SK-N-SH (cell line): ENCODE measurements at regions not wholly inside any gene's neighbourhood (a gene's known extent, or its start where the extent isn't known, plus 50 kb on each side); places are given as distances from the start of the nearest gene placed in this dataset.

Experiments used
- CTCF ChIA-PET: fragments of 300-600, 350-600 bp; formaldehyde crosslinking; extraction: SDS; loops from one replicate; lab custom pipeline; 2021; lab: Yijun Ruan, JAX
- POLR2A ChIA-PET: fragments of 350-600 bp; sonication (Branson Sonifier 250); formaldehyde crosslinking; extraction: SDS; loops from one replicate; lab custom pipeline; 2020; ENCODE audit warnings: antibody characterized with exemption, inconsistent platforms; lab: Yijun Ruan, JAX
- DNase-seq: peaks from one replicate; pipeline ENCODE4 v3.0.0; 2012
- H2AFZ ChIP-seq: fragments of 200-600 bp; sonication (generic); 2 replicates; pipeline ENCODE4 v1.8.1; 2016; ENCODE audit warnings: antibody characterized with exemption, mild to moderate bottlenecking, low read depth
- H3F3A ChIP-seq: fragments of 200-600 bp; sonication (generic); replicated peaks from 2 replicates; pipeline ENCODE3; 2016; ENCODE audit warnings: antibody characterized with exemption, mild to moderate bottlenecking; ENCODE audit not compliant: insufficient read depth
- H3K27ac ChIP-seq, 2 experiments: fragments of 200-500 bp in 1 of 2; fragments of 200-600 bp in 1 of 2; sonication (Bioruptor generic) in 1 of 2; sonication (generic), shearing (Covaris generic) in 1 of 2; 2 replicates each; pipeline versions ENCODE4 v1.5.1 to v1.6.1; 2014 to 2016; ENCODE audit warnings: low read depth in 2 of 2, inconsistent platforms in 1 of 2, low read length in 1 of 2, mild to moderate bottlenecking in 1 of 2, mixed read lengths in 1 of 2
- H3K27me3 ChIP-seq: fragments of 200-600 bp; sonication (generic), shearing (Covaris generic); 2 replicates; pipeline ENCODE4 v1.6.1; 2016; ENCODE audit warnings: mixed run types; ENCODE audit not compliant: insufficient read depth
- H3K36me3 ChIP-seq, 2 experiments: fragments of 200-500 bp in 1 of 2; fragments of 200-600 bp in 1 of 2; sonication (Bioruptor generic) in 1 of 2; sonication (generic) in 1 of 2; replicated peaks in 1 of 2; 2 replicates each; pipeline versions ENCODE3 to v1.5.1; 2014 to 2016; ENCODE audit warnings: low read length in 1 of 2, mild to moderate bottlenecking in 1 of 2; ENCODE audit not compliant: insufficient read depth in 2 of 2, control insufficient read depth in 1 of 2
- H3K4me1 ChIP-seq, 2 experiments: fragments of 200-500 bp in 1 of 2; fragments of 200-600 bp in 1 of 2; sonication (Bioruptor generic) in 1 of 2; sonication (generic), shearing (Covaris generic) in 1 of 2; 2 replicates each; pipeline versions ENCODE4 v1.5.1 to v1.6.1; 2014 to 2016; ENCODE audit warnings: low read depth in 1 of 2, low read length in 1 of 2, mixed run types in 1 of 2; ENCODE audit not compliant: insufficient read depth in 2 of 2, control insufficient read depth in 1 of 2
- H3K4me2 ChIP-seq: fragments of 200-600 bp; sonication (generic), shearing (Covaris generic); 2 replicates; pipeline ENCODE4 v1.6.1; 2017; ENCODE audit warnings: mixed run types
- H3K4me3 ChIP-seq, 2 experiments: fragments of 200-500 bp in 1 of 2; fragments of 200-600 bp in 1 of 2; sonication (Bioruptor generic) in 1 of 2; sonication (generic), shearing (Covaris generic) in 1 of 2; 2 replicates each; pipeline versions ENCODE4 v1.5.1 to v1.8.1; 2014 to 2016; ENCODE audit warnings: low read depth in 2 of 2, inconsistent platforms in 1 of 2, low read length in 1 of 2, mild to moderate bottlenecking in 1 of 2, mixed read lengths in 1 of 2, moderate library complexity in 1 of 2
- H3K79me2 ChIP-seq: fragments of 200-600 bp; sonication (generic); 2 replicates; pipeline ENCODE4 v1.8.1; 2017; ENCODE audit warnings: mild to moderate bottlenecking; ENCODE audit not compliant: insufficient read depth
- H3K9ac ChIP-seq: fragments of 200-600 bp; sonication (generic); 2 replicates; pipeline ENCODE4 v1.6.1; 2017; ENCODE audit warnings: mixed run types
- H3K9me2 ChIP-seq: fragments of 200-600 bp; sonication (generic); 2 replicates; pipeline ENCODE4 v1.6.1; 2017; ENCODE audit warnings: mixed run types
- H3K9me3 ChIP-seq: fragments of 200-600 bp; sonication (generic); 2 replicates; pipeline ENCODE4 v1.6.1; 2017; ENCODE audit warnings: mixed run types, mild to moderate bottlenecking, moderate library complexity
- H4K20me1 ChIP-seq: fragments of 200-600 bp; sonication (generic); 2 replicates; pipeline ENCODE4 v1.6.1; 2017; ENCODE audit warnings: mild to moderate bottlenecking, mixed run types; ENCODE audit not compliant: insufficient read depth
- ELF1 ChIP-seq: IDR thresholded peaks from 2 replicates; pipeline ENCODE4 v1.4.0; 2012
- EP300 ChIP-seq, 2 experiments: IDR thresholded peaks; 2 replicates each; pipeline versions ENCODE4 v1.4.0 to v1.6.1; 2012; ENCODE audit warnings: borderline replicate concordance in 1 of 2, low read depth in 1 of 2, low read length in 1 of 2
- EZH2phosphoT487 ChIP-seq: fragments of 200-600 bp; sonication (generic); IDR thresholded peaks from 2 replicates; pipeline ENCODE4 v1.6.1; 2017; ENCODE audit warnings: low read depth, mixed run types, mild to moderate bottlenecking, antibody characterized with exemption, moderate library complexity, borderline replicate concordance
- FOXM1 ChIP-seq: IDR thresholded peaks from 2 replicates; pipeline ENCODE4 v1.4.0; 2012; ENCODE audit warnings: low read depth, mild to moderate bottlenecking
- GABPA ChIP-seq: IDR thresholded peaks from 2 replicates; pipeline ENCODE4 v1.4.0; 2012; ENCODE audit warnings: low read depth, mild to moderate bottlenecking
- GATA2 ChIP-seq: sonication (generic); formaldehyde crosslinking; IDR thresholded peaks from 2 replicates; pipeline ENCODE4 v1.5.0; 2020; ENCODE audit warnings: mild to moderate bottlenecking, missing genetic modification reagents
- JUND ChIP-seq: IDR thresholded peaks from 2 replicates; pipeline ENCODE4 v1.4.0; 2012
- MEF2A ChIP-seq: IDR thresholded peaks from 2 replicates; pipeline ENCODE4 v1.4.0; 2012; ENCODE audit warnings: low read depth, borderline replicate concordance
- NRF1 ChIP-seq: IDR thresholded peaks from 2 replicates; pipeline ENCODE4 v1.6.1; 2012; ENCODE audit warnings: low read depth, mild to moderate bottlenecking, low read length
- POLR2AphosphoS5 ChIP-seq: IDR thresholded peaks from 2 replicates; pipeline ENCODE4 v1.6.1; 2012; ENCODE audit warnings: low read depth, low read length
- RAD21 ChIP-seq: IDR thresholded peaks from 2 replicates; pipeline ENCODE4 v1.6.1; 2012; ENCODE audit warnings: mild to moderate bottlenecking, low read length
- SIN3A ChIP-seq: IDR thresholded peaks from 2 replicates; pipeline ENCODE4 v1.6.1; 2012; ENCODE audit warnings: low read depth, mild to moderate bottlenecking, low read length, moderate library complexity, borderline replicate concordance
- SMC3 ChIP-seq: IDR thresholded peaks from 2 replicates; pipeline ENCODE4 v1.6.1; 2012; ENCODE audit warnings: low read depth, low read length, improper control_type of control experiment
- TAF1 ChIP-seq: IDR thresholded peaks from 2 replicates; pipeline ENCODE4 v1.6.1; 2012; ENCODE audit warnings: low read depth, mild to moderate bottlenecking, low read length, moderate library complexity, borderline replicate concordance
- TEAD4 ChIP-seq: IDR thresholded peaks from 2 replicates; pipeline ENCODE4 v1.4.0; 2012; ENCODE audit warnings: mild to moderate bottlenecking, borderline replicate concordance; ENCODE audit not compliant: insufficient read depth
- WGBS: methylation state at CpG from one replicate; pipeline ENCODE4 v1.1.6; 2017; ENCODE audit warnings: low lambda C conversion rate; 5-methylcytosine and 5-hydroxymethylcytosine counted together
- TF ChIP-seq, protein P1 (sequence below): IDR thresholded peaks from 2 replicates; pipeline ENCODE4 v1.4.0; 2012; ENCODE audit warnings: low read depth, borderline replicate concordance
- TF ChIP-seq, protein P2 (sequence below): fragments of 200-600 bp; sonication (generic); IDR thresholded peaks from 2 replicates; pipeline ENCODE4 v1.6.1; 2017; ENCODE audit warnings: antibody characterized with exemption, mild to moderate bottlenecking, moderate library complexity
- TF ChIP-seq, protein P3 (sequence below): IDR thresholded peaks from 2 replicates; pipeline ENCODE4; 2012
- TF ChIP-seq, protein P4 (sequence below): IDR thresholded peaks from 2 replicates; pipeline ENCODE4 v1.4.0; 2012; ENCODE audit warnings: low read depth, borderline replicate concordance
- TF ChIP-seq, protein P5 (sequence below): IDR thresholded peaks from 2 replicates; pipeline ENCODE4 v1.4.0; 2012; ENCODE audit warnings: low read depth

DNA sequence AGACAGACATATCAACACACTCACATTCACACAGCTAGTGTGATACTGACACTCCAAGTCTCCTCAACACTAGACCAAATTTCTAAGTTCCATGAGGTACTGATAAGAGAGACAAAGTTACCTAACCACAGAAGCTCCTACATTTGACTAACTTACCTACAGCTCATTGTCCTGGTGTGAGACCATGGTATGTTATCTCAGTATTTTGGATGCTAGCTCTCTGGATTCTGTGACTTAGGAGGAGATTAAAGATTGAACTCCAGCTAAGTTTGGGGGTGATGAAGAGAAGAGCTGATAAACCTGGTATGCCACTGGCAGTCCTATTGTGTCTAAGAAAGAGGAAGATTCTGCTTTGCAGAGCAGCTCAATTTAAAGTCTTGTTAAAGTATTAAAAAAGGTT lies 144.0 kb upstream of the MYRIP start:
- TF ChIP-seq, protein P1, sequence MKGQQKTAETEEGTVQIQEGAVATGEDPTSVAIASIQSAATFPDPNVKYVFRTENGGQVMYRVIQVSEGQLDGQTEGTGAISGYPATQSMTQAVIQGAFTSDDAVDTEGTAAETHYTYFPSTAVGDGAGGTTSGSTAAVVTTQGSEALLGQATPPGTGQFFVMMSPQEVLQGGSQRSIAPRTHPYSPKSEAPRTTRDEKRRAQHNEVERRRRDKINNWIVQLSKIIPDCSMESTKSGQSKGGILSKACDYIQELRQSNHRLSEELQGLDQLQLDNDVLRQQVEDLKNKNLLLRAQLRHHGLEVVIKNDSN: no peak
- no peak for TF ChIP-seq EZH2phosphoT487
- no peak for TF ChIP-seq ELF1
- no peaks in the 10 kb centered on the region for H3K36me3 ChIP-seq
- no peaks in the 10 kb centered on the region for H3K9me2 ChIP-seq
- no peaks in the 10 kb centered on the region for H3K79me2 ChIP-seq
- H3K4me3 ChIP-seq: no peak overlapping the region
- no peak overlapping the region for H3K9ac ChIP-seq
- POLR2A ChIA-PET: no interaction called here
- no peaks in the 10 kb centered on the region for H3K27me3 ChIP-seq
- H4K20me1 ChIP-seq: no peaks in the 10 kb centered on the region
- no peaks in the 10 kb centered on the region for H3K4me1 ChIP-seq
- H3K27ac ChIP-seq: no peak overlapping the region
- H3K9me3 ChIP-seq: no peaks in the 10 kb centered on the region
- H3F3A ChIP-seq: no peaks in the 10 kb centered on the region
- H3K4me2 ChIP-seq: no peak overlapping the region
- no peak overlapping the region for H2AFZ ChIP-seq
- DNase-seq: no peak
- CTCF ChIA-PET: interaction anchor here (1.0 to 3.2 kb wide), 3 partner anchors 13 to 651 kb away, joined by 3 to 15 read pairs (median 5); no protein-coding TSS in a partner anchor

DNA sequence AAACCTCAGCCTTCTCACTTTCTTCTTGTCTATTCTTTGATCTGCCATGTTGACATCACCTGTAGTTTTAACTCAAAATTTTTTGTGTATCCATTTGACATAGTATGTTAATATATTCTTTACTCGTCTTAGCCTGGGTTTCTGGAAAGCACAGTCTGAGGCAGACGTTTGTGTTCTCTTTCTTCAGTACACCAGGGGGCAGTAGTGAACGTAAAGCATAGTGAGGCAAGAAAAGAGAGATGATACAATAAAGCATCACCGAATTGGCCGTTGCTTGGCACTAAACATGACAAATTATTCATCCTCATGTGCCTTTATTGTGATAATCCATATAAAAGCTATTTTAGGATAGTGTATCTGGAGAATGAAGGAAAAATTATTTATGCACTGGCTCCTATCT lies 141.0 kb upstream of the MYRIP start:
- Histone ChIP-seq H3K9ac (no peak overlapping the region), H3K79me2 (no peaks in the 10 kb centered on the region), H3K27ac (no peak overlapping the region), H2AFZ (no peak overlapping the region), H3K9me2 (no peaks in the 10 kb centered on the region), H3K36me3 (no peaks in the 10 kb centered on the region), H3K27me3 (no peaks in the 10 kb centered on the region), H3K4me2 (no peak overlapping the region), H3K9me3 (no peaks in the 10 kb centered on the region), H3K4me3 (no peak overlapping the region; a peak in 1 of 4 replicates), H3F3A (no peaks in the 10 kb centered on the region), H4K20me1 (no peaks in the 10 kb centered on the region), H3K4me1 (no peaks in the 10 kb centered on the region)
- CTCF ChIA-PET: interaction anchor here (0.6 to 4.4 kb wide), 12 partner anchors 15 to 522 kb away, joined by 3 to 30 read pairs (median 4); no protein-coding TSS in a partner anchor
- DNase-seq: peak; percentile 38
- TF ChIP-seq GATA2 (CRISPR knock-in tag): no peak
- TF ChIP-seq, protein P2, sequence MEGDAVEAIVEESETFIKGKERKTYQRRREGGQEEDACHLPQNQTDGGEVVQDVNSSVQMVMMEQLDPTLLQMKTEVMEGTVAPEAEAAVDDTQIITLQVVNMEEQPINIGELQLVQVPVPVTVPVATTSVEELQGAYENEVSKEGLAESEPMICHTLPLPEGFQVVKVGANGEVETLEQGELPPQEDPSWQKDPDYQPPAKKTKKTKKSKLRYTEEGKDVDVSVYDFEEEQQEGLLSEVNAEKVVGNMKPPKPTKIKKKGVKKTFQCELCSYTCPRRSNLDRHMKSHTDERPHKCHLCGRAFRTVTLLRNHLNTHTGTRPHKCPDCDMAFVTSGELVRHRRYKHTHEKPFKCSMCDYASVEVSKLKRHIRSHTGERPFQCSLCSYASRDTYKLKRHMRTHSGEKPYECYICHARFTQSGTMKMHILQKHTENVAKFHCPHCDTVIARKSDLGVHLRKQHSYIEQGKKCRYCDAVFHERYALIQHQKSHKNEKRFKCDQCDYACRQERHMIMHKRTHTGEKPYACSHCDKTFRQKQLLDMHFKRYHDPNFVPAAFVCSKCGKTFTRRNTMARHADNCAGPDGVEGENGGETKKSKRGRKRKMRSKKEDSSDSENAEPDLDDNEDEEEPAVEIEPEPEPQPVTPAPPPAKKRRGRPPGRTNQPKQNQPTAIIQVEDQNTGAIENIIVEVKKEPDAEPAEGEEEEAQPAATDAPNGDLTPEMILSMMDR: peak; percentile 78
- no peak for TF ChIP-seq GABPA
- TF ChIP-seq RAD21: peak; percentile 71
- TF ChIP-seq POLR2AphosphoS5: no peak
- TF ChIP-seq EZH2phosphoT487: no peak
- no peak for TF ChIP-seq MEF2A
- TF ChIP-seq, protein P3, sequence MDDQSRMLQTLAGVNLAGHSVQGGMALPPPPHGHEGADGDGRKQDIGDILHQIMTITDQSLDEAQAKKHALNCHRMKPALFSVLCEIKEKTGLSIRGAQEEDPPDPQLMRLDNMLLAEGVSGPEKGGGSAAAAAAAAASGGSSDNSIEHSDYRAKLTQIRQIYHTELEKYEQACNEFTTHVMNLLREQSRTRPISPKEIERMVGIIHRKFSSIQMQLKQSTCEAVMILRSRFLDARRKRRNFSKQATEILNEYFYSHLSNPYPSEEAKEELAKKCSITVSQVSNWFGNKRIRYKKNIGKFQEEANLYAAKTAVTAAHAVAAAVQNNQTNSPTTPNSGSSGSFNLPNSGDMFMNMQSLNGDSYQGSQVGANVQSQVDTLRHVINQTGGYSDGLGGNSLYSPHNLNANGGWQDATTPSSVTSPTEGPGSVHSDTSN: no peak
- TF ChIP-seq JUND: no peak
- TF ChIP-seq TAF1: no peak
- TF ChIP-seq EP300 (IDR thresholded peaks at IDR 0.05; ENCODE audit: borderline replicate concordance in 1 of 2, low read depth in 1 of 2, low read length in 1 of 2): no peak
- peak; percentile 66 for TF ChIP-seq SMC3
- TF ChIP-seq NRF1: no peak
- TF ChIP-seq FOXM1: no peak
- TF ChIP-seq, protein P4, sequence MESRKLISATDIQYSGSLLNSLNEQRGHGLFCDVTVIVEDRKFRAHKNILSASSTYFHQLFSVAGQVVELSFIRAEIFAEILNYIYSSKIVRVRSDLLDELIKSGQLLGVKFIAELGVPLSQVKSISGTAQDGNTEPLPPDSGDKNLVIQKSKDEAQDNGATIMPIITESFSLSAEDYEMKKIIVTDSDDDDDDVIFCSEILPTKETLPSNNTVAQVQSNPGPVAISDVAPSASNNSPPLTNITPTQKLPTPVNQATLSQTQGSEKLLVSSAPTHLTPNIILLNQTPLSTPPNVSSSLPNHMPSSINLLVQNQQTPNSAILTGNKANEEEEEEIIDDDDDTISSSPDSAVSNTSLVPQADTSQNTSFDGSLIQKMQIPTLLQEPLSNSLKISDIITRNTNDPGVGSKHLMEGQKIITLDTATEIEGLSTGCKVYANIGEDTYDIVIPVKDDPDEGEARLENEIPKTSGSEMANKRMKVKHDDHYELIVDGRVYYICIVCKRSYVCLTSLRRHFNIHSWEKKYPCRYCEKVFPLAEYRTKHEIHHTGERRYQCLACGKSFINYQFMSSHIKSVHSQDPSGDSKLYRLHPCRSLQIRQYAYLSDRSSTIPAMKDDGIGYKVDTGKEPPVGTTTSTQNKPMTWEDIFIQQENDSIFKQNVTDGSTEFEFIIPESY: no peak
- no peak for TF ChIP-seq SIN3A
- TF ChIP-seq, protein P5, sequence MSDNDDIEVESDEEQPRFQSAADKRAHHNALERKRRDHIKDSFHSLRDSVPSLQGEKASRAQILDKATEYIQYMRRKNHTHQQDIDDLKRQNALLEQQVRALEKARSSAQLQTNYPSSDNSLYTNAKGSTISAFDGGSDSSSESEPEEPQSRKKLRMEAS: no peak
- no peak for TF ChIP-seq TEAD4
- 5% methylated on average over 5 of the region's 5 CpGs for WGBS
- POLR2A ChIA-PET: no interaction called here
